MM.1S (cell line): ENCODE measurements at regions not wholly inside any gene's neighbourhood (a gene's known extent, or its start where the extent isn't known, plus 50 kb on each side); places are given as distances from the start of the nearest gene placed in this dataset.

Experiments
- EZH2 ChIP-seq: fragments of 300-600 bp; sonication (generic); optimal IDR thresholded peaks from 2 replicates; pipeline ENCODE3; 2017; ENCODE audit warnings: low read depth, mild to moderate bottlenecking, antibody characterized with exemption, low read length, mixed read lengths
- EZH2phosphoT487 ChIP-seq: fragments of 300-600 bp; sonication (generic); IDR thresholded peaks from 2 replicates; pipeline ENCODE4 v1.6.1; 2018; ENCODE audit warnings: antibody characterized with exemption, low read length
- TF ChIP-seq, protein P1 (sequence below): fragments of 300-600 bp; sonication (generic); IDR thresholded peaks from 2 replicates; pipeline ENCODE4 v1.5.1; 2016; ENCODE audit warnings: antibody characterized with exemption, low read length, mixed read lengths

- TF ChIP-seq EZH2 (no peak), EZH2phosphoT487 (no peak)
- TF ChIP-seq, protein P1, sequence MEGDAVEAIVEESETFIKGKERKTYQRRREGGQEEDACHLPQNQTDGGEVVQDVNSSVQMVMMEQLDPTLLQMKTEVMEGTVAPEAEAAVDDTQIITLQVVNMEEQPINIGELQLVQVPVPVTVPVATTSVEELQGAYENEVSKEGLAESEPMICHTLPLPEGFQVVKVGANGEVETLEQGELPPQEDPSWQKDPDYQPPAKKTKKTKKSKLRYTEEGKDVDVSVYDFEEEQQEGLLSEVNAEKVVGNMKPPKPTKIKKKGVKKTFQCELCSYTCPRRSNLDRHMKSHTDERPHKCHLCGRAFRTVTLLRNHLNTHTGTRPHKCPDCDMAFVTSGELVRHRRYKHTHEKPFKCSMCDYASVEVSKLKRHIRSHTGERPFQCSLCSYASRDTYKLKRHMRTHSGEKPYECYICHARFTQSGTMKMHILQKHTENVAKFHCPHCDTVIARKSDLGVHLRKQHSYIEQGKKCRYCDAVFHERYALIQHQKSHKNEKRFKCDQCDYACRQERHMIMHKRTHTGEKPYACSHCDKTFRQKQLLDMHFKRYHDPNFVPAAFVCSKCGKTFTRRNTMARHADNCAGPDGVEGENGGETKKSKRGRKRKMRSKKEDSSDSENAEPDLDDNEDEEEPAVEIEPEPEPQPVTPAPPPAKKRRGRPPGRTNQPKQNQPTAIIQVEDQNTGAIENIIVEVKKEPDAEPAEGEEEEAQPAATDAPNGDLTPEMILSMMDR = no peak
Measured at GRCh38 chr7:88357294-88357693, 50.6 kb upstream of the STEAP4 start.
